Common myeloid progenitor, CD34-positive (primary cell): ENCODE measurements at regions not wholly inside any gene's neighbourhood (a gene's known extent, or its start where the extent isn't known, plus 50 kb on each side); places are given as distances from the start of the nearest gene placed in this dataset.

Source experiments
- CTCF ChIA-PET: fragments of 350-600 bp; sonication (Branson Sonifier 250); formaldehyde crosslinking; loops from one replicate; lab custom pipeline; 2021; ENCODE audit warnings: antibody characterized with exemption; lab: Charles Lee
- POLR2A ChIA-PET: fragments of 350-600 bp; sonication (Branson Sonifier 250); formaldehyde crosslinking; loops from one replicate; lab custom pipeline; 2021; ENCODE audit warnings: antibody characterized with exemption; lab: Charles Lee
- DNase-seq, 3 donors: peaks; one replicate each; pipeline versions ENCODE4 v3.0.0 to v3.0.0-alpha.2; 2013
- H3K27ac ChIP-seq, 2 experiments: 1 replicate in 1 of 2; 2 replicates in 1 of 2; pipeline ENCODE4 v1.7.0; 2013; ENCODE audit warnings: inconsistent platforms in 2 of 2, low read length in 2 of 2, mild to moderate bottlenecking in 2 of 2, low read depth in 1 of 2, moderate library complexity in 1 of 2; ENCODE audit not compliant: severe bottlenecking in 2 of 2, insufficient read depth in 1 of 2, poor library complexity in 1 of 2
- H3K27me3 ChIP-seq, 5 experiments: replicated peaks in 2 of 5; 1 replicate in 3 of 5; 2 replicates in 2 of 5; pipeline versions ENCODE4 v1.6.1 to v1.7.0; 2013; ENCODE audit warnings: low read length in 4 of 5, mild to moderate bottlenecking in 2 of 5, moderate library complexity in 2 of 5, inconsistent platforms in 1 of 5; ENCODE audit not compliant: insufficient read depth in 5 of 5, control insufficient read depth in 4 of 5
- H3K36me3 ChIP-seq, 4 experiments: 1 replicate in 2 of 4; 2 replicates in 2 of 4; pipeline versions ENCODE4 v1.6.1 to v1.7.0; 2013; ENCODE audit warnings: low read length in 3 of 4, control low read depth in 1 of 4, mild to moderate bottlenecking in 1 of 4; ENCODE audit not compliant: control insufficient read depth in 4 of 4, insufficient read depth in 4 of 4
- H3K4me1 ChIP-seq, 4 experiments: 1 replicate in 3 of 4; 2 replicates in 1 of 4; pipeline versions ENCODE4 v1.6.1 to v1.7.1; 2013; ENCODE audit warnings: low read length in 3 of 4, mild to moderate bottlenecking in 3 of 4, control low read depth in 1 of 4, inconsistent platforms in 1 of 4, moderate library complexity in 1 of 4; ENCODE audit not compliant: control insufficient read depth in 4 of 4, insufficient read depth in 4 of 4; ENCODE audit errors: control extremely low read depth in 1 of 4
- H3K4me3 ChIP-seq, 7 experiments: 1 replicate in 4 of 7; 2 replicates in 3 of 7; pipeline versions ENCODE4 v1.5.1 to v1.7.0; 2013; ENCODE audit warnings: mild to moderate bottlenecking in 7 of 7, low read length in 6 of 7, moderate library complexity in 6 of 7, inconsistent platforms in 2 of 7, low read depth in 2 of 7, control low read depth in 1 of 7; ENCODE audit not compliant: insufficient read depth in 4 of 7, control insufficient read depth in 1 of 7; ENCODE audit errors: extremely low read depth in 1 of 7
- H3K9me3 ChIP-seq, 5 experiments: 1 replicate in 4 of 5; 2 replicates in 1 of 5; pipeline versions ENCODE4 v1.6.1 to v1.7.1; 2013; ENCODE audit warnings: low read length in 4 of 5, mild to moderate bottlenecking in 2 of 5, inconsistent platforms in 1 of 5, low read depth in 1 of 5, moderate library complexity in 1 of 5; ENCODE audit not compliant: control insufficient read depth in 4 of 5, insufficient read depth in 2 of 5; ENCODE audit errors: control extremely low read depth in 1 of 5
- WGBS: methylation state at CpG from one replicate; pipeline ENCODE4 v1.1.5; 2013; ENCODE audit not compliant: insufficient coverage; 5-methylcytosine and 5-hydroxymethylcytosine counted together

DNA sequence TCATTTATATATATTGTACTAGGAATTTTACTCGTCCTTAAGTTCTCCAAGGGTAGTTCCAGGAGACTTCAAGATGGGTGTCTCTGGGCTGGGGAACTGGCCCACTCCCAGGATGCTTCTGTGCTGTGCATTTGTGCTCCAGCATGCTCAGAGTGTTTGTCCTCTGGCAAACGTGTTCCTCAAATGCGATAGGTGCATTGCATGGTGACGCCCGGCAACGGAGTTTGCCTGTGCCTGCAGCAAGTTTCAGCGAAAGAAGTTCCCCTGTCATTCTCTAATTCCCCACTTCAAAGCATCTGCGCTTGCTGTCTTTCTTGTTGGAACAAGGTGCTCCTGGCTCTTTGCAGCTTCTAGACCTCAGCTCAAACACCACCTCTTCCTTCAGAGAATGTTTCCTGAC, 465.1 kb downstream of the GALR1 start:
- no peak for DNase-seq
- POLR2A ChIA-PET: no interaction called here
- Histone ChIP-seq H3K4me3 (no peak overlapping the region), H3K27me3 (peaks cover 0 to 12% (median 4%) of the 10 kb centered on the region in 5 experiments), H3K36me3 (no peaks in the 10 kb centered on the region), H3K4me1 (no peaks in the 10 kb centered on the region), H3K27ac (no peak overlapping the region), H3K9me3 (no peaks in the 10 kb centered on the region)
- WGBS: 93% methylated on average over 8 of the region's 8 CpGs
- CTCF ChIA-PET: no interaction called here

DNA sequence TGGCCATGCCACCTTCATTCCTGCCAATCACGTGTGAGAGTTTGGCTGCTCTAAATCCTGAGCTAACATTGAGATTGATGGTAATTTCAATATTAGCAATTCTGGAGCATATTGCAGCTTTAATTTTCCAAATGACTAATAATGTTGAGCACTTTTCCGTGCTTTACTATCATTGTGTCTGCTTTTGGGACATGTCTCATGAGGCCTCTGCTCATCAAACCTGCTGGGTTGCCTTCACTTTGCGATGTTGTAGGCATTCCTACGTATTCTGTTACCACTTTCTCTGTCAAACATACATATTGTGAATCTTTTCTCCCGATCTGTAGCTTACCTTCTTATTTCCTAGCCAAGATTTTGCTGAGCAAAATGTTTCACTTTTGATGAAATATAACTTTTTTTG, 466.6 kb downstream of the GALR1 start:
- WGBS: 100% methylated on average over 3 of the region's 5 CpGs
- H3K4me1 ChIP-seq: no peaks in the 10 kb centered on the region
- POLR2A ChIA-PET: no interaction called here
- CTCF ChIA-PET: interaction anchor here (1.4 kb wide), 1 partner anchor 20 kb away, joined by 3 read pairs; no protein-coding TSS in a partner anchor
- H3K9me3 ChIP-seq: no peaks in the 10 kb centered on the region
- peaks cover 2 to 12% (median 4%) of the 10 kb centered on the region in 5 experiments for H3K27me3 ChIP-seq
- H3K4me3 ChIP-seq: no peak overlapping the region
- H3K36me3 ChIP-seq: no peaks in the 10 kb centered on the region
- no peak overlapping the region for H3K27ac ChIP-seq
- no peak for DNase-seq

DNA sequence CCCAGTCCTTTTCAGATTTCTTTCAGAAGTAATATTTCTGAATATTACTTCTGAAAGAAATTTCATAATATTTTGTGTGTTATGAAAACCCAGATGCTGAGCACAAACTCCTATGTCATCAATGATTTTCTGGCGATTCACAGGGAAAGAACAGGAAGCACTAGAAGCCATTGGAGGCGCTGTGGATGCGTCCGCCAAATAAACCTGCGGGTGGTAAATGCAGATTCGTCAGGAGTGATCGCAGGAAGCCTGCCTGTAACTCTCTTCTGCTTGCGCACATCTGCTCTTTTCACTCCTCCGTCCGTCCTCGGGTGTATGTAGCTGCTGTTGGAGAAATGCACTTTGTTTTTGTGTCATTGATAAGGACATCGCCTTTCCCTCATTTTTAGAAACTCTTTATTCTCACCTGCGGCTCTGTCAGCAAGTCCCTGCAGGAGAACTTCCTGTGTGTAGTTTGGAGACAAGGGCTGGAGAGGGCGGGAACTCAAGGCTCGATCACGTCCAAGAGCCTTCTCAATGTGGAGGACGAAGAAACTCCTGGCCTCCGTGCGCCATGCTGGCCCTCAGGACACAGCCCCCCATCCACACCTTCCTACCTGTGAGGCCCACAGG, 483.8 kb downstream of the GALR1 start:
- ChIA-PET POLR2A (no interaction called here), CTCF (no interaction called here)
- Histone ChIP-seq H3K27ac (no peak overlapping the region), H3K36me3 (no peaks in the 10 kb centered on the region), H3K4me1 (no peaks in the 10 kb centered on the region), H3K27me3 (peaks cover 0 to 18% (median 5%) of the 10 kb centered on the region in 5 experiments), H3K4me3 (no peak overlapping the region), H3K9me3 (no peaks in the 10 kb centered on the region)
- DNase-seq: no peak
- WGBS: 88% methylated on average over 12 of the region's 19 CpGs

DNA sequence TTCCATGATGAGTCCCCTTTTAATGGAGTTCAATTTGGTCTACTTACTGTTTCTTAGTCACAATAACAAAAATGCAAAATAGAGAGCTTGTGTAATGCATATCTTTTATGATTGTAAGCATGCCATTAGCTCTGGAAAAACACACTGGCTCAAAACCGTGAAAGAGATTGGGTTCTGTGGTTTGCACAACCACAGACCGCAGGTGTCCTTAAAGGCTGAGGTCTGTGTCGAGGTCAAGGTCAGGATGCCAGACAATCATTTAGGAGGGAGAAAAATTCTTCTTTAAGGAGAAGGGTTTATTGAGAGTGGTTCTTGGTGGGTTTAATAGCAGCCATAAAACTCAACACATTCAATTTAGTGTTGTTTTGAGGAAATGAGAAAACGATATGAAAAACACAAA, 487.2 kb downstream of the GALR1 start:
- 75% methylated on average over 2 of the region's 4 CpGs for WGBS
- ChIA-PET POLR2A (no interaction called here), CTCF (no interaction called here)
- Histone ChIP-seq H3K27me3 (peaks cover 0 to 13% (median 2%) of the 10 kb centered on the region in 5 experiments), H3K4me3 (no peak overlapping the region), H3K27ac (no peak overlapping the region), H3K36me3 (no peaks in the 10 kb centered on the region), H3K9me3 (no peaks in the 10 kb centered on the region), H3K4me1 (no peaks in the 10 kb centered on the region)
- no peak for DNase-seq

DNA sequence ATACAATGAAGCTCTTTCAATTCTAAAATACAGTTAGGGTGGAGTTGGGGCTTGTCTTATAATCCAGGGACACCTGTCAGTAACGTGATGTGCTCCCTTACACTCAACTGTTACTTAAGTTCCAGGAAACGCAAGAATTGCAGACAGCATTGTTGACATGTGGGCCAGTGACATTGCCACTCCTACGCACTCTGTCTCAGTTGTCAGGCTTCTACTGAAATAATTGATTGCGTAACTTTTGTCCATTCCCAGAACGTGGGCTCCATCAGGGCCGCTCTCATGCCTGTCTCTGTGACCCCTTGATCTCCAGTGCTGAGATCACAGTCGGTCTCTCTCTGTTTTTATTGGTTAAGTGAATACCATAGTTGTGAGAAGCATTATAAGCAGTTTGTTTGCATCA, 487.8 kb downstream of the GALR1 start:
- CTCF ChIA-PET: no interaction called here
- DNase-seq: no peak
- 95% methylated on average over 5 of the region's 7 CpGs for WGBS

DNA sequence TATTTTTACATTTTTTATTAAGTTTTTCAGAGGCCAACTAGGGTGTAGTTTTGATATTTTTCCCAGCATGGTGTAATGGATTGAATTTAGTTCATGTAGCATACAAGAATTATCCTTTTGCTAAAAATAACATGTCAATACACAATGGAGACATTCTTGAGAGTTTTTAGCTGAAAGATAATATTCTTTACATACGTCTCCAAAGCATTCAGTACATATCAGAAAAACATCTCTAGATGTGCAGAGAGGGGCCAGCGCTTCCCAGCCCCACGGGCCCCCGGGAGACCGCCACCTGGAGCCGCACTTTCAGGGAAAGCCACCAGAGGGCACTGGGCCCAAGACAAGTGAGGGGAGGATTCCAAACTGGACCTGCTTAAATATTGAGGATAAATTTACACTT, 499.4 kb downstream of the GALR1 start:
- POLR2A ChIA-PET: no interaction called here
- Histone ChIP-seq H3K9me3 (no peaks in the 10 kb centered on the region), H3K27me3 (peaks cover 0 to 11% (median 0%) of the 10 kb centered on the region in 5 experiments), H3K27ac (no peak overlapping the region), H3K4me1 (no peaks in the 10 kb centered on the region), H3K36me3 (no peaks in the 10 kb centered on the region), H3K4me3 (no peak overlapping the region)
- peak in 1 of 3 donors; percentile 8 for DNase-seq
- 20% methylated on average over 2 of the region's 6 CpGs for WGBS
- CTCF ChIA-PET: interaction anchor here (0.6 to 1.1 kb wide), 3 partner anchors 11 to 1500 kb away, joined by 3 to 5 read pairs (median 3); no protein-coding TSS in a partner anchor

More for the DNA sequence above, 487.8 kb downstream of the GALR1 start:
- Histone ChIP-seq H3K36me3 (no peaks in the 10 kb centered on the region), H3K9me3 (no peaks in the 10 kb centered on the region), H3K27me3 (peaks cover 0 to 13% (median 2%) of the 10 kb centered on the region in 5 experiments), H3K27ac (no peak overlapping the region), H3K4me3 (no peak overlapping the region), H3K4me1 (no peaks in the 10 kb centered on the region)
- POLR2A ChIA-PET: no interaction called here

DNA sequence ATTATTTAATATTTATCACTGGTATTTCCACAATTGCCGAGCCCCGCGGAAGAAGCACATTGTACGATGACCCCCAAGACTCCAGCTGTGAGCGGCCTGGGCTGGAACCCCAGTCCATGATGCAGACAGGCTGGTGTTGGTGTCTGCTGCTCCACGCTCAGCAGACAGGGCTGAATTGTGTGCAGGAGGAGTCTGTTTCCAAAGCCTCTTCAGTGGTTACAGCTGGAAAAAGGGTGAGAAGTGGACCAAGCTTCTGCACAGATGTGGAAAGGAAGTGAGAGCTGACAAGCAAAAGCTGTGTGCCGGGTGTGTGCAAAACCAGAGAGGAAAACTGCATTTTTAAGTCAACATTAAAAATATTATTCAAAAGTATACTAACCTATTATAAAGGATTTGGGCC, 500.4 kb downstream of the GALR1 start:
- Histone ChIP-seq H3K9me3 (no peaks in the 10 kb centered on the region), H3K36me3 (no peaks in the 10 kb centered on the region), H3K4me1 (no peaks in the 10 kb centered on the region), H3K27me3 (peaks cover 0 to 12% (median 0%) of the 10 kb centered on the region in 5 experiments), H3K4me3 (no peak overlapping the region), H3K27ac (no peak overlapping the region)
- CTCF ChIA-PET: interaction anchor here (0.6 to 1.1 kb wide), 3 partner anchors 10 to 1499 kb away, joined by 3 to 5 read pairs (median 3); no protein-coding TSS in a partner anchor
- WGBS: 97% methylated on average over 6 of the region's 7 CpGs
- no peak for DNase-seq
- POLR2A ChIA-PET: no interaction called here
